ENCODE measurements at regions not wholly inside any gene's neighbourhood (a gene's known extent, or its start where the extent isn't known, plus 50 kb on each side); places are given as distances from the start of the nearest gene placed in this dataset.
A peak's percentile ranks its signal among the peaks of the same experiment; 100 is the strongest.

DNA sequence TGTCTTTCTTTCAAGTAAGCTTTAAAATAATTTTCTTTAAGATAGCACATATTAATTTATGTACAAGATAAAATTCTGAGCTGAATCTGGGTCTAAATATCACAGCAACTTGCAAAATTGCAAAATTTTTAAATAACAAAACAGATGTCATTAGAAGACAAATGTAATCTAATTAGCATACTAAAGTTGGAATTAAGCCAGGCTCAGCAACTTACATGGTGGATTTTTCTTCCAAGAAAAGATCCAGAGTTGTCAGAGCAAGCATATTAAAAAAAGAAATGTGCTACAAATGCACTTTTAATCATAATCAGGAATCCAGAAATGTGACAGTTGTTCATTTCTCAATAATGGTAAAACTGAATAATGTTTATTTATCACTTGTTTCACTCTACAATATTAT is 906.9 kb upstream of the INTU start:
- DNase-seq (ENCODE audit: low read depth in 2 of 2): no peak

DNA sequence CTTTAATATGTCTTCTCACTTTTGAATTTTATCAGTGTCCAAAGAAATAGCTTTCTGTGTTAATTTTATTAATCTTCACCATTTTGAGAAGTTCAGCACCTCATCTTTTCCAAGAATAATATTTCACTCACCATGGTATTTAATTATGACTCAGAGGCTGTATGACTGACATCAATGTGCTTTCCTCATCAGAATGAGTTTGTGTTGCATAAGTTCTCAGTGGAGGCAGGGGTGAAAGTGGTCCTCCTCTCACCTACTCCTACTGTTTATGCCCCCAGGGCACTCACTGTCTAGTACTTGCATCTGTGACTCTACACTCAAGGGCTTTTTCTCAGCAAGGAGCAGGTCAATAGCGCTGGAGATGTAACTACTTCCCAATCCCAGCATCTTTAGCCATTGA is 905.3 kb upstream of the INTU start:
- peak in 1 of 2 donors; percentile 56 for DNase-seq (ENCODE audit: low read depth in 2 of 2)

DNA sequence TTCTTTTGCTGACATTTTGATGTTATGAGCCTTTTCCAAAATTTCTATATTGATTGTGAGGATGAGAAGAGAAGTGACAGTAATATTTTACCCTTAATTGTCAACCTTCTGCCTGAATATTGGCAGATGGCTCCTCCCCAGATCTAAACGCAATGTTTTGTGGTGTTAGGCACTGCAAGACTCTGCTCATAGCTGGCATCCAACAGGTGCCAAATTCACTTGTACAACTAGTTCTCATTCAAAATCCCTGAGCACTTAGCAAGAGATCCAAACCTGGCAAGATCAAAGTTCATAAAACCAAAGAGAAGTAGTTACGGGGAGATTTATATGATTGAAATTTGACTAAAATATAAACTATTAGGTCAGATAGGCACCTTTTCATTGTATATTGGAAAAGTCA is 901.7 kb upstream of the INTU start:
- DNase-seq (ENCODE audit: low read depth in 2 of 2): no peak

DNA sequence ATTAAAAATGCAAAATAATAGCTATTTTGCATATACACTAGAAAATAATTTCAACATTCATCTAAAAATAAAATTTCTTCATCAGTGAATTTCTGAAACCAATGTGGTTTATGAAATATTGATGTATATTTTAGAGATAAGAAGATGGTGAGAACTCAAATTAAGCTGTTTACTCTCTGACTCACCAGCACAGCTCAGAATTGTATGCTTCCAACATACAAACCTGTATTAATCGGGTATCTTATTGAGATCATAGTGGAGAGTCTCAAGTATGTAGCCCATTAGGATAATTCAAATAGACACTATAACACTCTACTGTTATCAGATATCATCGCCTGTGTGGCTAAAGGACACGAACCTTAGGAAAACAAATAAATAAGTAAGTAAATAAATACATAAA is 899.5 kb upstream of the INTU start:
- no peak for DNase-seq (ENCODE audit: low read depth in 2 of 2)

DNA sequence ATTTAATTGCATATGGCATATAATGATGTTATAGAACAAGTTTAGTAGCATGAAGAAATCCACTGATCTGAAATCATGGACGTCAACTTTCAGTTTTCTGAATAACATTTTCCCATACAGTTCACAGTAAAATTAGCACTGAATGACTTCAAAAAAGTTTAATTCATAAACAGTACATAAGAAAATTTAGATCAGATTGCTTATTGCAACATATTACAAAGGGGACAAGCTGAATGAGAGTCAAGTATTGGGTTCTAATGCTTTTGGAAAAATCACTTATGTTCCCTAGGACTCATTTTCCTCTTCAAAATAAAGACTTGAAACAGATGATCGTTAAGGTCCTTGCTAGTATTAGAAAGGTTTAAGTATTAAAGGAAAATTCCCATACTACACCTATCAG is 898.3 kb upstream of the INTU start:
- no peak for DNase-seq (ENCODE audit: low read depth in 2 of 2)

DNA sequence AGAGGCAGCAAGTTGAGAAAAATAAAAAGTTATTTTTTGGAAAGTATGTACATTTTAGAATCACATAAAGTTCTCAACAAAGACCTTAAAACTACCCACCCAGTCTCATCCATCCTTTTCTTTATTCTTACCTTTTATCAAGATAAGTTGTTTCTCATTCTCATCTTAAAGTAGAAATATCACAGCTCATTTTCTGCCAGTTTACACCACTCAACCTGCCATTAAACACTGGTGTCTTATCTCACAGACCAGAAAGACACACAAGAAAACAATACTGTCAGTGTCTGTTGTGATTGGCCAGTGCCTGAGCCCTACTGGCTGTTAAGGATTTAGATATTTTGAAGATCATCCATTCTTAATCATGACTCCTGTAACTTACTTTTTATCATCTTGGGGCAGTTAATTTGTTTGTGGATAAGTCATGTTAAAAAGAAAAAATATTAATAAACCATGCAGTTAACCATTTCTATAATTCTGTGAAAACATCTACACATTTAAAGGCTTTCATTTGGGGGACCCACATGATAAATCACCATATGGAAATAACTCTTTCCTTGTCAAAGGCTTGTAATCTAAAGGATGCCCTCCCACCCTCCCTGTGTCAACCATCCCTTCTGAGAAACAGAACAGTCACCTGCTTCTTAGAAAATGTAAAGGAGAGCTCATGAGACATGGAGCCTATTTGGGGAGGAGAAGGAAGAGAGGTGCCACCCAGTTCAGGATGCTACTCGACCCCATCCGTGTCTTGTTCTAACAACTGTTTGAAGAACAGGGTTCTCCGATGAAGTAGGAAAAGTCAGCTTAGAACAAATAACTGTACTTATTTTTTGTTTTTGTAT is 897.2 kb upstream of the INTU start:
- DNase-seq (ENCODE audit: low read depth in 2 of 2): no peak

DNA sequence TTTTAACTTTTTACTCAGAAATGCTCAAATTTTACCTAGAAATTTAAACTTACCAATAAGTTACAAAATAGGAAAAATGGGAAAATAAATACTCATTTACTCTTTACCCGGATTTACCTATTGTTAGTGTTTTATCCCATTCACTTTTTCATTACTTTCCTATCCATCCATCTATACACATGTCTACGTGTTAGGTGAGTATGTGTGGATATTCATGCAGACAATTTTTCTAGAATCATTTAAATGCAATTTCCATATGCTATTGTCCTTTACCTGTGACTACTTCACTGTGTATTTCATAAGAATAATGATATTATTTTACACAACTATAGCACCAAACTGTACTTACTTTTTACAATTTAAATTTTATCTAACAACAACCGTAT is 896.6 kb upstream of the INTU start:
- DNase-seq (ENCODE audit: low read depth in 2 of 2): no peak

DNA sequence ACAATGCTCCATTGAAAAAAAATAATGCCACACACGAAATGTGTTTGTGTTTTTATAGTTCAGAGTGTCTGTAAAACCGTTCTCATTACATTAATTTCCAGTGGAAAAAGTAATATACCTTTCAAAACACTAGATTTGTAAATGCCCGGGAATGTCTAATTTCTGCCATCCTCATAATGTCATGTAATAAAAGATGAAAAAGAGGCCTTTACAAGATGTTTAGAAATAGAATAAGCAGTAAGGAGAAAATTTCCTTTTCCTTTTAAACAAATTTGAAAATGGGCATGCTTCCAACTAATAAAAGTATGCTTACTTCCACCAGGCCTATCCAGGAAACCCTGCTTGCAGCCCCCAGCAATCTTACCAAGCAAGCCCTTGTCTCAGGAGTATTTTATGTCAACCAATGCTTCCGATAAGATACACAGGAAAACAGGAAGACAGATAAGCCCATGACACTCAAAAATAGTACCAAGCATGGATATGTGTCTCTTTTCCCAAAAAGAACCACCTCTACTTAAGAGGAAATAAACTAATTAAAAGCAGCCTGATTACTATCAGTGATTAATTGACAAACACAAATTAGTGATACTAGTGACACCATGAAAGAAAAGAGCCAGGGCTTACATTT is 894.7 kb upstream of the INTU start:
- DNase-seq (ENCODE audit: low read depth in 2 of 2): peak in 1 of 2 donors; percentile 29

DNA sequence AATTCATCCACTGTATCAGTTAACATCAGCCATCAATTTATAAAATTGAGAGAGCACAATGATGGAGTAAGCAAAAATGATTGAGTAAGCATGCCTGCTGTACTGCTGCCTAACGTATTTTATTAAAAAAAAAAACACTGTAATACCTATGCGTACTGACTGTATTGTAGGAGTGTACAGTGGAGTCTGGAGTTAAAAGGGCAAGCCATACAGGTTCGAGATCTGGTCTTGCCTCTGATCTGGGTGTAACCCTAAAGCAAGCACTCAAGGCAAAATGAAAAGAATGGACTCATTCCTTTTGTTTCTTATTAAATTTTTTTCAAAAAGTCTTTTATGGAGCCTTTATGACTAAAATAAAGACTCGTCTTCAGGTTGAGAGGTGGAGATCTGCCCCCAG is 894.2 kb upstream of the INTU start:
- DNase-seq (ENCODE audit: low read depth in 2 of 2): no peak

DNA sequence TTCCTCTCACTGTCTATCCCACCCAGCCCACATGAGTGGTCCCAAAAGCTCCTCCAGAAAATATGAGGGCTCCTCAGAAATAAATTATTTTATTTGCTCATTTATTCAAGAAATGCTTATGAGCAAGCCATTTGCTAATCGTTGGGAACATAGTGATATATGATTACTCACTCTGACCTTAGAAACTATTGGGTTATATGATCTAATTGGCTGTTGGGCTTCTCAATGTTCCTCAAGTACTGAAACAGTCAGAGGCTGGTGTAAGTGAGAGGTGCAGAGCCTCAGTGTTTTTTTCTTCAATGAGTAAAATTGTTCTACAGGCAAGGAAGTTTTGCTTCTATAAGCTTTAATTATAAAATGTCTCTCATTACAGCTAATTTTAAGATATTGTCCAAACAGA is 893.8 kb upstream of the INTU start:
- no peak for DNase-seq (ENCODE audit: low read depth in 2 of 2)

DNA sequence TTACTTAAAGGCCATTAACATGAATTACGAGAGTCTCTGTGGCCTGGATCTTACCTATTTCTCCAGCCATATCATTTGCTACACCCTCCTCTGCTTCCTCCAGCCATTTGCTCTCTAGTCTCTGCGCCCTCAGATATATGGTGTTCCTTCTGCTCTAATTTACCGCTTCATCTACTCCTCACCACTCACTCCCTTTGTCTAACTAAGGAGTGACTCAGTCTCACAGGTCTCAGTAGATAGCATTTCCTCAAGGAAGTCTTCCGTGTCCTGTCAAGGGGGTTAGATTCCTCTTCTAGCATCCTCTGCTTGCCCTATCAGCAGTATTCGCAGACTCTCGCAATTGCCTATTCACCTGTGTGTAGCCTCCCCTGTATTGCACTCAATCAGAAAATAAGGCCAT is 892.1 kb upstream of the INTU start:
- DNase-seq (ENCODE audit: low read depth in 2 of 2): no peak

DNA sequence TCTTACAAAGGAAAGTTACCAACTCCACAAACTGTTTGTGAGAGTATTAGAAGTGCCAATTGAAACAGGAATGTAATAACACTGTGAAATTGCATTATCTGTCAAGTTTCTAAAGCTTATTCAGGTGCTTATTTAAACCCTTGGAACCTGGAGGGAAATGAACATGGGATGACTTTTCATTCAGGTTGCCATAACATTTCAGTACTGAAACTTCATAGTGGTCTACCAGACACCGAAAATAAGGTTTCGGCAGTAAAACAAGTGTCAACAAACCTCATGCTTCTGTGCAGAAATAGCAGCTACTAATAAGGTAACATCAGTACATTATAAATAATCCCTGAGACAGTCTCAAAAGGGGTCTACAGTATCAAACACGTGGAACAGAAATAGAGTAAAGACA is 890.7 kb upstream of the INTU start:
- DNase-seq (ENCODE audit: low read depth in 2 of 2): no peak

DNA sequence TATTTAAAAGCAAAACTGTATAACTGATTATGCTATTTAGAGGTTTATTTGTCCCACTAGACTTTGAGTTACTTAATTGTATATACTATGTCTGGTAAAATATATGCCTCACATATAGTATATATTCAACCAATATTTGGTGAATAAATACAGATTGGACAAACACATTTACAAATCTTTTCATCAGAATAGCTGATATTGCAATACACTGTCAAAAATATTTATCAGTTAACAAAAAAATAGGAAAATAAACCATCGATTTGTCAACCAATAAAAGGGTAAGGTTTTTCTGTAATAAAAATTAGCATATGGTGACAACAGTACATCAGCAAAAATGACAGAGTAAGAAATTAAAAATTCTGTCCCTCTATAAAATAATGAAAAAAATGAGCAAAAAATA is 889.9 kb upstream of the INTU start:
- DNase-seq (ENCODE audit: low read depth in 2 of 2): no peak

DNA sequence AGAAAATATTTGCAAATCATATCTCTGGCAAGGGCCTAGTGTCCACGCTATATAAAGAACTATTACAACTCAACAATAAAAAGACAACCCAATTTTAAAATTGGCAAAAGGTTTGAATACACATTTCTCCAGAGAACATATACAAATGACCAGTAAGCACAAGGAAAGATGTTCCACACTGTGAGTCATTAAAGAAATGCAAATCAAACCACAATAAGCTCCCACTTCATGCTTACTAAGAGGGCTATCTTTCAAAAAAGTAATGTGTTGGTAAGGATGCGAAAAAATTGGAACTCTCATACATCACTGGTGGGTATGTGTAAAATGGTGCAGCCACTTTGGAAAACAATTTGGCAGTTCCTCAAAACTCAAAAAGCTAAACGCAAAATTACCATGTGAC is 884.0 kb upstream of the INTU start:
- DNase-seq (ENCODE audit: low read depth in 2 of 2): no peak

DNA sequence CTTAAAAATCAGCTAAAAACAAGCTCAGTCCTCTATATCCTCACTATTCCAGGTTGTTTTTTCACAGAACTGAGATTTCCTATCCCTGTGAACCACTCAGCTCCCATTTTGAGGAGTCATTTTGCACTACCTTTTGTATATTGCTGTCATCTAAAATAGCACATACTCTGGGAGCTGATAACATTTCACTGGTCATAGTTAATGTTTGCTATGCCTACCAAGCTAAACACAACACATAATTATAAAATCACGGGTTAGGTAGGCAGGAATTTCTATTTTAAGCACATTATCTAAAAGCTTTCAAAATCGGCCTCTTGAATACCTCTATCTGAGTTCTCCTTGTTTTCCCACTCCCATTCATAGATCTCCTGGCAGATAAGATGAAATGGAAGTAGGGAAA is 882.0 kb upstream of the INTU start:
- DNase-seq (ENCODE audit: low read depth in 2 of 2): no peak

DNA sequence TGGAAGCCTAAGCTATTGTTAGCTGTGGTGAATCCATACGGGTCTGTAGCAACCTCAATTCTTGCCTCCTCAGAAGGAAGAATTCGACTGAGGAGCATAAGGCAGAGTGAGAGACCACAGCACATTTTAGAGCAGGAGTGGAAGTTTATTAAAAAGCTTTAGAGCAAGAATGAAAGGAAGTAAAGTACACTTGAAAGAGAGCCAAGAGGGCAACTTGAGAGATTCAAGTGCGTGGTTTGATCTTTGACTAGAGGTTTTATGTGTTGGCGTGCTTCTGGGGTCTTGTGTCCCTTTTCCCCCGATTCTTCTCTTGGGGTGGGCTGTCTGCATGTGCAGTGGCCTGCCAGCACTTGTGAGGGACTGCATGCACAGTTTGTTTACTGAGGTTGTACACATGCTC is 880.6 kb upstream of the INTU start:
- no peak for DNase-seq (ENCODE audit: low read depth in 2 of 2)

DNA sequence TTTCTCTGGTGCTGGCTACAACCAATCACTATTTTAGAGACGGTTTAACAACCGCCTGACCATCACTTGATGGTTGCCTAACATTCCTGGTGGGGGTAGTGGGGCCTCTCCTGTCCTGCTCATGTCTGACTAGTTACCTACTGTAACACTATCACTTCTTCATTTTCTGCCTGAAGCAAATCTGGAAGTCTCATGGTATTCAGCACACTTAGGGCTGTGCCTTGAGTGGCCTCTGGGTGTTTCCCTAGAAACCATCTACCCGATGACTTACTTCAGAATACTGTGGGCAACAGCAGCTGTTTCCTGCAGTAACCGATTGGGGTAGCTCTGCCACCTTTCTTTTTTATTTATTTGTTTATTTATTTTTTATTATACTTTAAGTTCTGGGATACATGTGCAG is 880.1 kb upstream of the INTU start:
- no peak for DNase-seq (ENCODE audit: low read depth in 2 of 2)

DNA sequence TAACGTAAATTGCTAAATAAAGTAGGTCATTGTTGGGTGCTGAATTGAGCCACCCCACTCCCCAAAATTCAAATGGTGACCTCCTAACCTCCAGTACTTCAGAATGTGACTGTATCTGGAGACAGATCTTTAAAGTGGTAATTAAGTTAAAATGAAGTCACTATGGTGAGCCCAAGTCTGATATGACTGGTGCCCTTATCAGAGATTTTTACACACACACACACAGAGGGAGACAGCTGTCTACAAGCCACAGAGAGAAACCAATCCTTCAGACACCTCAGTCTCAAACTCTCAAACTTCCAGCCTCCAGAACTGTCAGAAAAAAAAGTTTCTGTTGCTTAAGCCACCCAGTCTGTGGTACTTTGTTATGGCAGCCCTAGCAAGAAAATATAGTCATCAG is 879.2 kb upstream of the INTU start:
- no peak for DNase-seq (ENCODE audit: low read depth in 2 of 2)

DNA sequence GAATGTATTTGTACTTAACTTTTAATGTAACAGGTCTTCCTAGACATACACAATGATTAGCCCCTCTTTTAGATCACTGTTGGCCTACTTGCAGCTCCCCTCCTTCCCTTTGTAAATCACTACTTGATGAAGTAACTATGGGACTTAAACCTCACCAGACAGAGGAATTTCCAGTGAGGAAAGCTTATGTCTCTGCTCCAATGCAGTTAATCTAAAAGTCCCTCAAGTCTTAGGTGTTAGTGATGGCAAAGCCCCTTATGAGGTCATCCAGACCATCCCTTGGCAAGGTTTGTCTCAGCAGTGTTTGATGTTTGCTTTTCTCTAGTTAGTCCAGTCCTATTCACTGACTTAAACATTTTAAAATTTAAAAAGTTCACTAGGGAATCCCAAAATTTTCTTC is 877.3 kb upstream of the INTU start:
- no peak for DNase-seq (ENCODE audit: low read depth in 2 of 2)

DNA sequence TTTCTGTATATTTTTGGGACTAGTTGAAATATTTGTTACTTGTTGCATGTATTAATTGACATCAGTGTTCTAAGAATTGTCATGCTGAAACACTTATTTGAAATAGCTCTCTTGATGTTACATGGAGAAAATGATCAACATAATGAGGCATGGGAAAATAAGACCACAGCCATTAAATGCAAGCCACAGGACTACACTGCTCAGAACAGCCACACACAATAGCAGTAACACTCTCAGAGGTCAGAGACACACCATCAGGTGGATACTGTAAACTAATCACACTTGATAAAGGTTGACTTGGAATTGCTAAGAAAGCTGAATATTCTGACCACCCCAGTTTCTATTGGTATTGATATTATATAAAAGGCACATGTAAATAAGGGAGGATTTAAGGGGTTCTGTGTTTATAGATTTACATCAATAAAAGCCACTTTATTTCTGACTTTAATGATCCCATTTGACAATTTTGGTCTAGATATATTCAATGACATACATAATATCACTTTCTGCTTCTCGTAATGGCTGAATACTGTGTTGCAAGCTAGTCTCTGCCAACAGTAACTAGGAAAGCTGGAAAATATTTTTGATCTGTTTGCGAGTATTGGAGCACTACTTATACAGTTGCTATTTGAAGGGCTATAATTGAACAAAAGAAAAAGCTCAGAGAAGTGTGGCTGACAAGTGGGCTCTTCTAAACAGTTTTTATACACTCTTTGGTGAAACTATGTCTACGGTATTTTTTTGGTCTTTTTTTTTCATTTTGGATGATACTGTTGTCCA is 876.5 kb upstream of the INTU start:
- no peak for DNase-seq (ENCODE audit: low read depth in 2 of 2)

DNA sequence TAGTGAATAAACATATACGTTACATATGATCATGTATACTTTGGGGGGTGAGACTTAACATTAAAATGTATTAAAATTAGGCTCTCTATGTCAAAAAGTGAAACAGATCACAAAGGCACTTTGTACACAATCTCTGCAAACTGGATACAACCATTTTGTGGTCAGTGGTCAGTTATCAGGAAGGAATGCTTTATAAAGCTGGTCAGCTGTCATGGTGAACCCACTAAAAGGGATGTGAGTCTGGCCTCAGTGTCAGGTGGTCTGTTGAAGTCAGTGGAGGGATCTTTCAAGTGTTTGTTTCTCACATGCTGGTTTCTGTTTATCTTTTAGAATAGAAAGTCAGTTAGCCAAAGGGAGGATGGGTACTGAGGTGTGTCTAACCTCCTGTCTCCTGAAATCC is 875.5 kb upstream of the INTU start:
- no peak for DNase-seq (ENCODE audit: low read depth in 2 of 2)

DNA sequence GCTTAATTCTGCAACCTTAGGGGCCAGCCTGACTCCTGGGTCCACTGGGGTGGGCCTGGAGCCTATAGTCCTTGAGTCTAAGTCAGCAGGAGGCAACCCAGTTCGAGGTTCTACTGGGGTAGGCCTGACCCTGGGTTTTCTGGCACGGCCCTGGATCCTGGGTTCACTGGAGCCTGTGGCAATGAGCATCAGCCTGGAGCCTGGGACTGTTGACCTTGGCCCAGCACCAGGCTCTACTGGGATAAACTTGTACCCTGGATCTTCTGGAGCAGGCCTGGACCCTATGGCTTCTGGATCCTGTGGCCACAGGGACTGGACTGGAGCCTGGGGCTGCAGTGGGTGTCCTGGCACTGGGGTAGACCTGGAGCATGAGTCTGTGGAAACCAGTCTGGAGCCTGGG is 874.3 kb upstream of the INTU start:
- no peak for DNase-seq (ENCODE audit: low read depth in 2 of 2)

Data from dermis microvascular lymphatic vessel endothelial cell (primary cell).